ENCODE measurements at regions not wholly inside any gene's neighbourhood (a gene's known extent, or its start where the extent isn't known, plus 50 kb on each side); places are given as distances from the start of the nearest gene placed in this dataset.

DNA sequence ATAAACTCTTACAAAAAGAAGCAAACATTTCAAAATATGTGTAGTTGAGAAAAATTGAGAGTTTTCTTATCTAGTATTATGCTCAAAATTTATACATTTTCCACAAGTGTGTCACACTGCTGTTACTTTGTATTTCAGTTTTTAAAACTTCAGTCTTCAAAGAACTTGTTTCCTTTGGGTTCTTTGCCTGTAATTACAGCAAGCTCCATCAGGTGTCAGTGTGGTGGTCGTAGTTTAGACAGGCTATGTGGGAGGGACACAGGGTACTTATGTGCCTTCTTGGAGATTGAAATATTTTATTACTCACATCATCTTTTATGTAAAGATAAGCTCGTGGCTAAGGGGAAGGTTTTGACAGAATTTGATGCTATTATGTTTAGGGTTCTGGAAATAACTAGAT lies 360.5 kb downstream of the FGFR2 start:
- no peak for DNase-seq (ENCODE audit: low read depth)

GRCh38 chr10:121240011-121240410 lies 358.2 kb downstream of the FGFR2 start:
- DNase-seq (ENCODE audit: low read depth) = no peak

DNA sequence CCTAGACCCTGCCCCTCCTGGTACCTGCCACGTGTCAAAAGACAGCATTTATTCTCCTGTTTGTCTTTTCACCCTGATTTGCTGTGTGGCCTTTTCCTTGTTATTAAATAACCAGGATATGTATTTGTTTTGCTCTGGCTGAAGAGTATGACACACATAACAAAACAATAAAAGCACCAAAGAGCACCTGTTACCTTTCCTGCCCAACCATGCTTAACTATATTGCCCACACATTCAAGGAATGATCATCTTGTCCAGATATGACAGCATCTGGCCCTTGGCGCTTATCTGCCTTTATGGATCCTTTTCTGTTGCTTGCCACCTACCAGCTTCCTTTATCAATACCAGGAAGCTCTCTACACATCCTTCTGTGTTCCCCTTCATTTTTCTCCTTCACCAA lies 357.7 kb downstream of the FGFR2 start:
- no peak for DNase-seq (ENCODE audit: low read depth)

- no peak for DNase-seq (ENCODE audit: low read depth)
These were observed 356.9 kb downstream of the FGFR2 start for GRCh38 chr10:121241337-121241736.

GRCh38 chr10:121242741-121243608 lies 355.3 kb downstream of the FGFR2 start:
- DNase-seq (ENCODE audit: low read depth) = no peak

- DNase-seq (ENCODE audit: low read depth) = no peak
These were observed 354.5 kb downstream of the FGFR2 start for GRCh38 chr10:121243609-121244241.

DNA sequence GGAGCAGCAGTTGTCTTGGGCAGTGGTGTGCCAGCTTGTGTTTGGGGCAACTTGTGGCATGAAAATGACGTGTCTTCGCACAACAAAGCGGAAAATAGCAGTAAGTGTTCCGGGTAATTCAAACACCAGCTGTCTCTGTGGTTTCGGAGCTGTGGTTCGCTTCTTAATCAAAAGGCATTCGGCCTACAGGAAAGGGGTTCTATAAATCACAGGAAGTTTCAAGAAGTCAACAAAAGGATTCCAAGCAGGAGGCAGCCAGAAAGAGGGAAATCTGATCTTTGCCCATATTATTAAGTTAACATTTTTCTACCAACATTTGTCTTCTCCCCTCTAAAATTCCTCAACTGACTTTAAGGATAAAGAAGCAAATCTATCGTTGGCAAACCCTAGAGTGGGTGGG lies 353.4 kb downstream of the FGFR2 start:
- no peak for DNase-seq (ENCODE audit: low read depth)

DNA sequence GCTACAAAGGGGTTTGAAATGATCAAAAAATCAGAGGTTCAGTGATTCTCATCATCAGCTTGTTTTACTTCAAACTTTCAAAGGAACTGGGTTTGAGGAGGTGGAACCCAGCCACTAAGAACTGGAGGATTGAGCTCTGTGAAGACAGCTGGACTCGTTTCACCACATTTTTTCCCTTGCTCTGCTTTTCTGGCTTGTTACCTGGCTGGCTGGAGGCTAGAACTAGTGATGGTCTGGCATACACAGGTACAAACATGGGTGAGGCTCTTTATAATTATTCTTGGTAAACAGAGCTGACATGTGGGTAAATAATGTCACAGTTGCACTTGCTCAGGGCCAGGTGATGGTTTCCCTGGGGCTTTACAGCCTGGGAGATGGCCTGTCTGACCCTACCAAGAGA lies 352.5 kb downstream of the FGFR2 start:
- DNase-seq (ENCODE audit: low read depth) = no peak

DNA sequence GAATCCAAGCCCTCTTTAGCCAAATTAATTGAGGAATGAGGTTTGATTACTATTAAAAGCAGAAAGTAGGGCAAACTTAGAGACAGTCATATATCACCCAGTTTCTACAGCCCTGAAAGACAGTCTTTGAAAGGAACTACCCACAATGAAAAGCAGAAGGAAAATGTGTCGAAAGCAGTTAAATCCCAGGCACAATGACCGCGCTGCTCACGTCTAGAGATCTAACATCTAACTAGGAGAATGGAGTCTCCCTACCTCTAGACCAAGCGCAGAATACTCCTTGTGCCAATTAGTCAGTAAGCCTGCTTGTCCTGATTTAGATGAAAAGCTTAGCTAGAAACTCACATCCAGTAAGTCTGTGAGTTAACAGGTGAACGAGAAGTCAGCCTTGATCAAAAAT lies 350.0 kb downstream of the FGFR2 start:
- no peak for DNase-seq (ENCODE audit: low read depth)

- no peak for DNase-seq (ENCODE audit: low read depth)
These were observed 347.1 kb downstream of the FGFR2 start for GRCh38 chr10:121250995-121251764.

DNA sequence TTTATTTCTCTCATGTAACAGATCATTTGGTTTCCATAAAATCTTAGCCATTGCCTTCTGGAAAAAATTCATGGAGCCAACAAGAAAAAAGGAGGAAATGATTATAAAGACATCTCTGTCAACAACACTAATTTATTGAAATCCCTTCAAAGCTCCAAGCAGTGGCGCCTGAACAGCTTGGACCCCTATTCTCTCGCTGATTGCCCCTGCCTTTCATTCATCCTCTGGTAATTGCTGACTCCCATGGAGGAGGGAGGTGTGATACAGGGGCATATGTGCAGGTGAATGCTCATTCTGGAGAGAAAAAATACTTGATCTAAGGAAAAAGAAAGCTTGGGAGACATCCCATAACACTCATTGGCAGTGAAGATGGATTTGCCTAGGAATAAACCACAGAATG lies 345.5 kb downstream of the FGFR2 start:
- no peak for DNase-seq (ENCODE audit: low read depth)

DNA sequence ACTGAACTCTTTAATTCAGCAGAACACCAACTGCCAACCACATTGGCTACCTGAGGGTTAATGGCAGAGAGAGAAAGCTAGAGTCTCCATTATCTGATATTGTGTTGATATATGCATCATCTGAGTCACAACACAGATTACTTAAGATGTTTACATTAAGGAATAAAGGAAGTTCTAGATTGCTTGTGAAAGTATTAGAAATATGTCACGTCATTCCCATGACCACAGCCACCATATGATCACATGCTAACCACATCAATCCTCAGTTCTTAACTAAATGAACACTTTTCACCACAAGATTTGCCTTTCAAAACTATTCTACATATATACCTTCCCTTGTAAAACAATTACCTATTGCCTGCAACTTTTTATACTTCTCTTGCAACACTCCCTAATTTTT lies 337.9 kb downstream of the FGFR2 start:
- DNase-seq (ENCODE audit: low read depth) = no peak

DNA sequence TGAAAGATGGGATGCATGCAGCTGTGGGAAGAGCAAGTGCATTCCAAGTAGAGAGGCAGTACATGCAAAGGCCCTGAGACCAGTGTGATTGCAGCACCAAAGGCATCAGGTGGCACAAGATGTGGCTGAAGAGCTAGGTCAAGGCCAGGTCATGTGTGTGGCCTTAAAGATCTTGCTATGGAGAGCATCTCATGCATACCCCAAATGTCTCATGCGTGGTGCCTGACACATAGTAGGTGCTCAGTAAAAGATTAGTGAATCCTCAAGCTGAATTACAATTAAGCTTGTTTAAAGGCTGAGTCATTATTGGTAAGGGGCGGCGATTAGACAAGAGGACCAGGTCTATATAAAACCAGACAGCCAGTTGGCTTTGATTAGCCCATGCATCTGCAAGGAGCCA lies 336.6 kb downstream of the FGFR2 start:
- no peak for DNase-seq (ENCODE audit: low read depth)

DNA sequence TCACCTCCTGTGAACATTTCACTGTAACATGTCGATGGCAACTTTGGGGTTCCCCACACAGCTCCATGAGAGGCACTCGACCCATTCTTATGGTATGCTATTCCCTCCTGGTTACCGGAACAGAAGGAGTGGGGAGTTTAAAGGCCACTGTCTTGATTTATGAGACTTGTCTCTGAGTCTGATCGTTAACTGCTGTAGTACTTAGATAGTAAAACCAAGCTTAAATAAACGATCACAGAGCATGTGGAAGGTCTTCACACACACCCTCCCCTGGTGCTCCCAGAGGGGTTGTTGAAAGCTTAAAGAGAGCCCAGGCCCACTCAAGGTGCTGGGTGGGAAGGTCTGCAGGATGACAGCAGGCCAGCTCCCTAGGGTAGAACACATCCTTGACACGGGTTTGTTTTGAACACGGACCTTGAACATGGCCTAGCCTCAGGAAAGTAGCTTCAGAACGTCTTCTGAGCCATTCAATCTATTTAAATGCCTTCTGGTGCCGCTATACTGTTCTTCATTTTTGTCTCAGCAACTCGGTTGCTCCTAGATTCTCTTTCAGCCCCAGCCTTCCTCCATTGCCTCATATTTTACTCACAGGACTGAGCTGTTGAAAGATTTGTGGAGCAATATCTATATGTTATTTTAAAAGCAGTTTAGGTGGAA lies 335.3 kb downstream of the FGFR2 start:
- DNase-seq (ENCODE audit: low read depth) = no peak

GRCh38 chr10:121263431-121263783 lies 334.8 kb downstream of the FGFR2 start:
- no peak for DNase-seq (ENCODE audit: low read depth)

GRCh38 chr10:121265360-121266123 lies 332.7 kb downstream of the FGFR2 start:
- DNase-seq (ENCODE audit: low read depth) = no peak

- DNase-seq (ENCODE audit: low read depth) = no peak
These were observed 331.9 kb downstream of the FGFR2 start for GRCh38 chr10:121266370-121266769.

- DNase-seq (ENCODE audit: low read depth) = no peak
These were observed 330.8 kb downstream of the FGFR2 start for GRCh38 chr10:121267236-121268003.

- no peak for DNase-seq (ENCODE audit: low read depth)
These were observed 329.9 kb downstream of the FGFR2 start for GRCh38 chr10:121268363-121268762.

DNA sequence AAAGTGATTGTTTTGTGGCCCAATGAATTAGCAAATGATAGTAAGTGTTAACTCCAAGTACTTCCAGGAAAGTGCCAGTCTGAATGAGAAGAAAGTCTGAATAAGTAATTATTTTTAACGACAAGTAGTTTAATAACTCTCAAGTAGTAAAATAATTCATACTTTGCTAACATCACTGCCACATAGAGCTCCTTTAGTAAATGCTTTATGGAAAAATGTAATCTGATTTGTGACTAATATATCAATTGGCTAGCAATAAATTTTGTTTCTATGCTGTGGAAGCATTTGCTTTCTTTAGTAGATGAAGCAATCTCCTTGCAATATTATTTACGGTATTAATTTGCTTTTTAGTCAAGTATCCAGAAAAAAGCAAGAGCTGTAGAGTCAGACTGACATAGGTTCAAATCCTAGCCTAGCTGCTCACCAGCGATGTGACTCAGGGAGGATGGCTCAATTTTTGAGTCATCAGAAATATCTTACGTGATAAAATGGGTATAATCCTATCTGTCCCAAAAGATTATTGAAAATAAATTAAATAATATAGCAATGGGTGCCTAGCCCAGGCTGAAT lies 329.3 kb downstream of the FGFR2 start:
- no peak for DNase-seq (ENCODE audit: low read depth)

GRCh38 chr10:121270906-121271305 lies 327.3 kb downstream of the FGFR2 start:
- no peak for DNase-seq (ENCODE audit: low read depth)
